Activated T-cell treated with anti-CD3 and anti-CD28 coated beads for 1 hour (primary cell): ENCODE measurements at regions not wholly inside any gene's neighbourhood (a gene's known extent, or its start where the extent isn't known, plus 50 kb on each side); places are given as distances from the start of the nearest gene placed in this dataset.

Source experiments
- DNase-seq: peaks from one replicate; pipeline ENCODE4 v3.0.0-alpha.2; 2020; ENCODE audit warnings: low read depth

- DNase-seq = no peak
Measured at GRCh38 chr11:134800826-134801225, 388.8 kb upstream of the B3GAT1 start.

GRCh38 chr11:134800130-134800529, 388.1 kb upstream of the B3GAT1 start:
- DNase-seq = no peak

- no peak for DNase-seq
Measured at GRCh38 chr11:134799386-134799785, 387.3 kb upstream of the B3GAT1 start.

GRCh38 chr11:134797411-134798089, 385.5 kb upstream of the B3GAT1 start:
- DNase-seq = no peak

- DNase-seq = no peak
Measured at GRCh38 chr11:134795017-134795416, 383.0 kb upstream of the B3GAT1 start.

GRCh38 chr11:134794192-134794591, 382.1 kb upstream of the B3GAT1 start:
- no peak for DNase-seq

- no peak for DNase-seq
Measured at GRCh38 chr11:134792677-134793076, 380.6 kb upstream of the B3GAT1 start.

- DNase-seq = no peak
Measured at GRCh38 chr11:134792044-134792443, 380.0 kb upstream of the B3GAT1 start.

- DNase-seq = no peak
Measured at GRCh38 chr11:134791102-134791501, 379.1 kb upstream of the B3GAT1 start.

- no peak for DNase-seq
Measured at GRCh38 chr11:134789104-134789503, 377.1 kb upstream of the B3GAT1 start.

- no peak for DNase-seq
Measured at GRCh38 chr11:134786636-134787035, 374.6 kb upstream of the B3GAT1 start.

GRCh38 chr11:134785660-134786284, 373.7 kb upstream of the B3GAT1 start:
- no peak for DNase-seq

- no peak for DNase-seq
Measured at GRCh38 chr11:134785059-134785458, 373.0 kb upstream of the B3GAT1 start.

GRCh38 chr11:134784568-134784967, 372.5 kb upstream of the B3GAT1 start:
- no peak for DNase-seq

GRCh38 chr11:134784046-134784445, 372.0 kb upstream of the B3GAT1 start:
- DNase-seq = no peak

GRCh38 chr11:134783234-134783633, 371.2 kb upstream of the B3GAT1 start:
- DNase-seq = no peak

- no peak for DNase-seq
Measured at GRCh38 chr11:134781380-134781866, 369.4 kb upstream of the B3GAT1 start.

- DNase-seq = no peak
Measured at GRCh38 chr11:134780486-134781147, 368.6 kb upstream of the B3GAT1 start.

- DNase-seq = no peak
Measured at GRCh38 chr11:134779179-134779578, 367.1 kb upstream of the B3GAT1 start.

- no peak for DNase-seq
Measured at GRCh38 chr11:134768463-134768862, 356.4 kb upstream of the B3GAT1 start.

- no peak for DNase-seq
Measured at GRCh38 chr11:134765565-134765964, 353.5 kb upstream of the B3GAT1 start.

- DNase-seq = no peak
Measured at GRCh38 chr11:134764966-134765365, 352.9 kb upstream of the B3GAT1 start.

GRCh38 chr11:134764367-134764766, 352.3 kb upstream of the B3GAT1 start:
- DNase-seq = no peak
